RWPE2 (cell line): ENCODE measurements at regions not wholly inside any gene's neighbourhood (a gene's known extent, or its start where the extent isn't known, plus 50 kb on each side); places are given as distances from the start of the nearest gene placed in this dataset.

Experiments used
- ATAC-seq: fragments of 200-7000 bp; cut with Tn5 transposase; 3 replicates; pipeline ENCODE4 v1.9.1; 2021; ENCODE audit warnings: low read depth
- DNase-seq: peaks from one replicate; pipeline ENCODE4 v3.0.0-alpha.2; 2020; ENCODE audit warnings: low spot score
- H3K27ac ChIP-seq: fragments of 450-650 bp; 2 replicates; pipeline ENCODE4 v1.5.1; 2017; ENCODE audit warnings: mild to moderate bottlenecking; ENCODE audit not compliant: poor library complexity, severe bottlenecking
- H3K27me3 ChIP-seq: fragments of 250-450 bp; sonication (Bioruptor Pico); 2 replicates; pipeline ENCODE4 v1.5.1; 2021; ENCODE audit warnings: mild to moderate bottlenecking, moderate library complexity; ENCODE audit not compliant: insufficient read depth, poor library complexity, severe bottlenecking
- H3K36me3 ChIP-seq: fragments of 250-450 bp; sonication (Bioruptor Pico); 2 replicates; pipeline ENCODE4 v1.5.1; 2020; ENCODE audit warnings: low read depth, mild to moderate bottlenecking, moderate library complexity
- H3K4me1 ChIP-seq: fragments of 250-450 bp; sonication (Bioruptor Pico); 2 replicates; pipeline ENCODE4 v1.5.1; 2021; ENCODE audit warnings: mild to moderate bottlenecking, moderate library complexity; ENCODE audit not compliant: insufficient read depth, poor library complexity, severe bottlenecking
- H3K4me3 ChIP-seq: fragments of 250-450 bp; sonication (Bioruptor Pico); 2 replicates; pipeline ENCODE4 v1.5.1; 2021; ENCODE audit warnings: mild to moderate bottlenecking, moderate library complexity; ENCODE audit not compliant: severe bottlenecking
- H3K9me3 ChIP-seq: fragments of 250-450 bp; sonication (Bioruptor Pico); 2 replicates; pipeline ENCODE4 v1.5.1; 2021; ENCODE audit warnings: mild to moderate bottlenecking, moderate library complexity; ENCODE audit not compliant: severe bottlenecking
- TF ChIP-seq, protein P1 (sequence below): fragments of 450-650 bp; IDR thresholded peaks from one replicate; pipeline ENCODE4 v1.5.1; 2017; ENCODE audit warnings: mild to moderate bottlenecking, moderate library complexity; ENCODE audit not compliant: poor library complexity, severe bottlenecking

DNA sequence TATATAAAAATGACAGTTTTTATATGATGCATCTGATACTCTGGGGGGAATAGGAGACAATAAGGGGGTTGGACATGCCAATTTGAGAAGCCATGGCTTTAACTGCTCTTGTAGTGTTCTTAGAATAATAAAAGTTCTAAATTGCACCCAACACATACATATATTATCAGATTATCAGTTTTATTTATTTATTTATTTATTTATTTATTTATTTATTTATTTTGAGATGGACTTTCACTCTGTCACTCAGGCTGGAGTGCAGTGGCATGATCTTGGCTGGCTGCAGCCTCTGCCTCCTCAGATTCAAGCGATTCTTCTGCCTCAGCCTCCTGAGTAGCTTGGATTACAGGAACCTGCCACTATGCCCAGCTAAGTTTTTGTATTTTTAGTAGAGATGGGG lies 356.8 kb downstream of the TLL1 start:
- no peaks in the 10 kb centered on the region for H3K9me3 ChIP-seq
- no peak overlapping the region for H3K27ac ChIP-seq
- TF ChIP-seq, protein P1, sequence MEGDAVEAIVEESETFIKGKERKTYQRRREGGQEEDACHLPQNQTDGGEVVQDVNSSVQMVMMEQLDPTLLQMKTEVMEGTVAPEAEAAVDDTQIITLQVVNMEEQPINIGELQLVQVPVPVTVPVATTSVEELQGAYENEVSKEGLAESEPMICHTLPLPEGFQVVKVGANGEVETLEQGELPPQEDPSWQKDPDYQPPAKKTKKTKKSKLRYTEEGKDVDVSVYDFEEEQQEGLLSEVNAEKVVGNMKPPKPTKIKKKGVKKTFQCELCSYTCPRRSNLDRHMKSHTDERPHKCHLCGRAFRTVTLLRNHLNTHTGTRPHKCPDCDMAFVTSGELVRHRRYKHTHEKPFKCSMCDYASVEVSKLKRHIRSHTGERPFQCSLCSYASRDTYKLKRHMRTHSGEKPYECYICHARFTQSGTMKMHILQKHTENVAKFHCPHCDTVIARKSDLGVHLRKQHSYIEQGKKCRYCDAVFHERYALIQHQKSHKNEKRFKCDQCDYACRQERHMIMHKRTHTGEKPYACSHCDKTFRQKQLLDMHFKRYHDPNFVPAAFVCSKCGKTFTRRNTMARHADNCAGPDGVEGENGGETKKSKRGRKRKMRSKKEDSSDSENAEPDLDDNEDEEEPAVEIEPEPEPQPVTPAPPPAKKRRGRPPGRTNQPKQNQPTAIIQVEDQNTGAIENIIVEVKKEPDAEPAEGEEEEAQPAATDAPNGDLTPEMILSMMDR: no peak
- no peaks in the 10 kb centered on the region for H3K27me3 ChIP-seq
- no peaks in the 10 kb centered on the region for H3K36me3 ChIP-seq
- ATAC-seq (no peak), DNase-seq (no peak)
- no peak overlapping the region for H3K4me3 ChIP-seq
- H3K4me1 ChIP-seq: no peaks in the 10 kb centered on the region

DNA sequence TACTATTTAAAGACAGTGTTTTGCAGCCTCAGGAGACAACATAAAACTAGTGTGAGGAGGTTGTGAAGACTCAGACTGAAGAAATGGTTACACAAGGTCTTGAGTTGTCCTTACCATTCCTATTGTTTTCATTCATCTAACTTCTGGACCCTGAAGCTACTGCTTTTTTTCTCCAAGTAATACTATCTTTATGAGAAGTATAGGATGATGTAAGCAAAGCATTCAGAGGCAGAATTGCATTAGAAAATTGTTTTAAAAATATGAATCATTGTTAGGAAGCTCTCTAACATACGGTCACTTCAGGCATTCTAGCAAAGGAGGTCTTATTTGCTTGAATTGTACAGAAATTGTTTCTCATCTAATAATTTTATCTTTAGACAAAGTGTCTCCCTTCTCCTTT lies 357.8 kb downstream of the TLL1 start:
- ATAC-seq: no peak

DNA sequence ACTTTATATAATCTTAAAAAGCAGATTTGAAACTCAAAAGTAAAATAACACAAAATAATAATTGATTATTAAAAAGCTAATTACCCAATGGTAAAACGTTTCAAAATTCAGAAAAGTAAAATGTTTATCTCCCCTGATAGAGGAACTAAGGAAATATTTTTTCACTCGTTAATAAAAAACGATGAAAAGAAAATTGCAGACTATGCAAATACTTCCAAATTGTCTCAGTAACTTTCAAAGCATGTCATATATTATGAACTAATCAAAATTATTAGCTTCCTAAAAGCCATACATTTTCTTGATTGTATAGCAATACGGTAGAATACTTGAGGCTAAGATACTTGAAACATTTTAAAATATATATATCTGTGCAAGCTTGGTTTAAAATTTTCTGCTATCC lies 366.3 kb downstream of the TLL1 start:
- Histone ChIP-seq H3K27ac (no peak overlapping the region), H3K4me3 (no peak overlapping the region), H3K27me3 (no peaks in the 10 kb centered on the region), H3K9me3 (no peaks in the 10 kb centered on the region), H3K4me1 (no peaks in the 10 kb centered on the region), H3K36me3 (no peaks in the 10 kb centered on the region)
- TF ChIP-seq, protein P1: no peak
- DNase-seq (no peak), ATAC-seq (no peak)

More for the DNA sequence above, 357.8 kb downstream of the TLL1 start:
- H3K4me1 ChIP-seq: no peaks in the 10 kb centered on the region
- no peak overlapping the region for H3K4me3 ChIP-seq
- no peaks in the 10 kb centered on the region for H3K36me3 ChIP-seq
- H3K9me3 ChIP-seq: no peaks in the 10 kb centered on the region
- TF ChIP-seq, protein P1: no peak
- DNase-seq: no peak
- no peak overlapping the region for H3K27ac ChIP-seq
- no peaks in the 10 kb centered on the region for H3K27me3 ChIP-seq

DNA sequence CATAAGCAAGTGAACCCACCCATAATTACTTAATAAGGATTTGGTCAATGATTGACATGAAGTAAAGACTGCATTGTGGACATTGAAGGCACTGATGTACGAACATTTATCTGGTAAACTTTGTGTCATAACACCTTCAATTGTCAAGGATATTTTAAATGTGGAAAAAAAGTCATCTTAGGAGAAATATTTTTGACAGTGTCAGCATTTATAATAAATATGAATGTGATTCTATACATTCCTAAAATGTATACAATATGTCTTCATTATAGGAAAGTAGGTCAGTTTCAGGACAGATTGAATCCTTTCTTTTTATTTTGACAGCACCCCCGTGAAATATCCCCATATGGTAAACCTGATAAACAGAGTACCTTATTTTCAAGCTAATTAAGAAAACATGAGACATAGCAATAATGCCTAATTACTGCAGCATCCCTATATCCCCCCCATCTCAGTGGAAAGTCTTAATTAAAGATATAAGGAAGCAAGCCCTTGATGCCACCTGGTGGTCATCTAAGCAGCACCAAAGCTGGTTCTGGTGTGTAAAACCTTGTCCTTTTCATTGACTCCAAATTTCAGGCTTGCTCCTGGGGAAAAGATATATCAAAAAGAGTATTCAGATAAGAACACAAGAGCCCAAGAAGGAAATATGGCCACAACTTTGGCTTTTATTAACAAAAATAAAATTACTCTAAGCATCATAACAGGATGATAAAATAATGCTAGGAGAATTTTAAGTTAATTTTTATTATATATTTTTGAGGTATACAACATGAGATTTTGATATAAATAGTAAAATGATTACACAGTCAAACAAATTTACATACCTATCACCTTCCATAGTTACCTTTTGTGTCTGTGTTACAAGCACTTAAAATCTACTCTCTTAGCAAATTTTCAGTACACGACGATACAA lies 379.7 kb downstream of the TLL1 start:
- no peaks in the 10 kb centered on the region for H3K36me3 ChIP-seq
- DNase-seq (no peak), ATAC-seq (no peak; the same call in 2 of the 3 replicates)
- H3K27me3 ChIP-seq: no peaks in the 10 kb centered on the region
- no peaks in the 10 kb centered on the region for H3K4me1 ChIP-seq
- H3K9me3 ChIP-seq: no peaks in the 10 kb centered on the region
- TF ChIP-seq, protein P1: peak; percentile 76
- no peak overlapping the region for H3K27ac ChIP-seq
- H3K4me3 ChIP-seq: no peak overlapping the region

DNA sequence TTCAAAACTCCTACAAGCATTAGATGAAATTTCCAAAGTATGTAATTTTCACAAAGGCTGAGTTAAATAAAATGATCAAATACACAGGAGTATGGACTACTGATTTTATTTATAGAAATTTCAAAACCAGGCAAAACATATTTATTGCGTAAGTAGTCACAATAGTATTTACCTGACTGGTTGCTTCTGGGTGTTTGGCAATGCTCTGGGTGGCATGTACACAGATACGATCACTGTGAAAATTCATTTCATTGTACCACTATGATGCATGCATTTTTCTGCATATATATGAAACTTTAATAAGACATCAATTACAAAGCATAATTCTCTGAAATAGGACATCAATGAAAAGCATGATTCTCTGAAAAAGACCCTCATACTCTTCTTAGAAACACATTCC lies 384.2 kb downstream of the TLL1 start:
- Histone ChIP-seq H3K4me3 (no peak overlapping the region), H3K9me3 (no peaks in the 10 kb centered on the region), H3K27me3 (no peaks in the 10 kb centered on the region), H3K27ac (no peak overlapping the region), H3K36me3 (no peaks in the 10 kb centered on the region), H3K4me1 (no peaks in the 10 kb centered on the region)
- DNase-seq (no peak), ATAC-seq (no peak)
- TF ChIP-seq, protein P1: no peak
